ENCODE measurements at regions not wholly inside any gene's neighbourhood (a gene's known extent, or its start where the extent isn't known, plus 50 kb on each side); places are given as distances from the start of the nearest gene placed in this dataset.
A peak's percentile ranks its signal among the peaks of the same experiment; 100 is the strongest.

- no peak for DNase-seq
Measured at GRCh38 chr10:33529234-33529633, 194.8 kb upstream of the NRP1 start.

GRCh38 chr10:33524966-33525365 lies 190.5 kb upstream of the NRP1 start:
- DNase-seq, result no peak

- no peak for DNase-seq
Measured at GRCh38 chr10:33524041-33524440, 189.6 kb upstream of the NRP1 start.

- no peak for DNase-seq
Measured at GRCh38 chr10:33523236-33523792, 188.8 kb upstream of the NRP1 start.

GRCh38 chr10:33521904-33522303 lies 187.4 kb upstream of the NRP1 start:
- no peak for DNase-seq

DNA sequence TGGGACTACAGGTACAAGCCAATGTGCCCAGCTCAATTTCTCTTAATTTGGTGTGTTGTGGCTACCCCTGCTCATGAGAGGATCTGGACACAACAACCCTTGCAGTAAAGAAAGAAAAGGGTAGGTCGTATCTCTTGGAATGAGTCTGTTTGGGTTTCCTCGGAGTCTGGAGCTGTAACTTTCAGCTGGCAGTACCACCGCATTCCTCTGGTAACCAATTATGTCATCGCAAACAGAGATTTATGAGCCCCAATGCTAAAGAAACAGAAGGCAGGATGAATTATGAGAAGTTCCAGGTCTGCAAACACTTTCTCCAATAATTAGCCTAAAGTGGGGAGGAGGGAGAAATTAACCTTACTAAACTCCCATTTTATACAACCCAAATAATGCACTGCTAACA lies 186.6 kb upstream of the NRP1 start:
- DNase-seq, result no peak

- DNase-seq, result no peak
Measured at GRCh38 chr10:33520223-33520622, 185.8 kb upstream of the NRP1 start.

- DNase-seq, result no peak
Measured at GRCh38 chr10:33519130-33519860, 184.8 kb upstream of the NRP1 start.

GRCh38 chr10:33510206-33510605 lies 175.7 kb upstream of the NRP1 start:
- DNase-seq, result no peak

DNA sequence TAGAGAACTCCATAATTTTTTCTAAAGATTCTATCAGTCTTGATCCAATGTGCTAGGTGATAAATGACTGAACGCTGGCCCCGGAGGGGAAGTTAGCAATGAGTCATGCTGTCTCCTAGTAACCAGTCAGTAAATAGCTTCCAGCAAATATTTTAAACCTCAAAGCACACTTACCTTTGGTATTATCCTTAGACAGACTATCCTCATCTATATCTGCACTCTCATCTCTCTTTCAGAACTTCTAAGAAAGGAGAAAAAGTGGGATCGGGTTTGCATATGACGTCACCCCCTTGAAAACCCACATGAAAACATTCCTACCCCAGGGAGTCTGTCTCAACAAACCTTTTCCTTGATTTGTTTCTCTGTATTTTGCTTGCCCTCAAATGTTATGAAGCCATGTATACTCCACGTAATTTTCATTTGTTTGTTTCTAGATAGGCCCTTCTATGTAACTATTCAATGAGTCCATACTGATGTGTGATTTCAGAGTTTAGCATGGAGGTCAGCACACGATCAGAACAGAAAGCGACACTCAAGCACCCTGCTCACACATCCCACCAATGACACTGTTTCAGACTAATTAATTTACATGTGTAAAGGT lies 174.9 kb upstream of the NRP1 start:
- peak; percentile 49 for DNase-seq

- DNase-seq, result no peak
Measured at GRCh38 chr10:33507662-33508425, 173.4 kb upstream of the NRP1 start.

GRCh38 chr10:33506838-33507661 lies 172.6 kb upstream of the NRP1 start:
- no peak for DNase-seq

DNA sequence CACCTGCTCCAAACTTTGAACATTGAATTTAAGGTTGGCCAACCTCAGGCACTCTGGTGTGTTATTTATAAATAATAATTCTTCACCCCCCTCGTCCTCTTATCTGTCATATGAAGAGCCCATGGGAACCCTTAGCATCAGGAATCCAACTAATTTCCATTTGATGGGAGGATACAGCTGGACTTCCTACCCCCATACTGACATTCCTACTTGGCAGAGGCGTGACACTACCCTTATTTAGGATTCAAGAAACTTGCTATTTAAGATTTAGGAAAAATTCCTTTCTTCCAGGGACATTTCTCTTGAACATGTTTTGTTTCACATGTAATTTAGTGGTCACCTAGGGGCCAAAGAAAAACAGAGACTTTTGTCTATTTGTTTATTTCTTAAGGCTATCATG lies 171.9 kb upstream of the NRP1 start:
- DNase-seq, result no peak

DNA sequence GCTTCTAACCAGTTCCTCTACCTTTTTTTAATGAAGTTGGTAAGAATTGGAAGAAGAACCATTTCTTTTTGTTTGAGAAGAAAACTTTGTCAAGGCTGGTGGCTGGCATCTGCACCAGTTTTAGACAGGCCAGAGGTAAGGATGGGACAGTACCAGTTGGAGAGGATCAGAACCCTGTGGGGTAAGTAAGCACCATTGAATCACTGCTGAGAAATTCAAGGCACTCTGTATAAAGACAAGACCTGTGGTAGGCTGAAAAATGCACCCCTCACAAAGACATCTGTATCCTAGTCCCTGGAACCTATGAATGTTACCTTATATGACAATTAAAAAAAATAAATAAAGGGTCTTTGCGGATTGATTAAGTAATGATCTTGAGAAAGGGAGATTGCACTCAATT lies 166.7 kb upstream of the NRP1 start:
- DNase-seq, result no peak

- DNase-seq, result no peak
Measured at GRCh38 chr10:33498391-33498891, 164.0 kb upstream of the NRP1 start.

DNA sequence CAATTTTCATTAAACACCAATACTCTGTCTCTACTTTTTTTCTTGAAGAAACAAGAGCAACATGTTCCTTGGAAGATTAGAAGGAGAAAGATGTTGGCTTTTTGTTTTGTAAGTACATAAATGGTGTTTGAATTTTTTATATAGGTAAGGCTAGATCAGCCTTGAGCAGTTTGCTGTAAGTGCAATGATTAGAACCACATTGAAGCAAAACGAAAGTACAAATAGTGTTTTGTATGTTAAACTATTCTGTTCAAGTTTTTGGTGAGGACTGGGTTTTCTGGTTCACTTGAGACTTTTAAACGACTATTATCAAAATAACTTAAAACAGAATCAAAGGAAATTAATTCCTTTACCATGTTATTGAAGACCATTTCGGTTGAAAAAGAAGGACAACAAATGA lies 162.9 kb upstream of the NRP1 start:
- DNase-seq, result no peak

DNA sequence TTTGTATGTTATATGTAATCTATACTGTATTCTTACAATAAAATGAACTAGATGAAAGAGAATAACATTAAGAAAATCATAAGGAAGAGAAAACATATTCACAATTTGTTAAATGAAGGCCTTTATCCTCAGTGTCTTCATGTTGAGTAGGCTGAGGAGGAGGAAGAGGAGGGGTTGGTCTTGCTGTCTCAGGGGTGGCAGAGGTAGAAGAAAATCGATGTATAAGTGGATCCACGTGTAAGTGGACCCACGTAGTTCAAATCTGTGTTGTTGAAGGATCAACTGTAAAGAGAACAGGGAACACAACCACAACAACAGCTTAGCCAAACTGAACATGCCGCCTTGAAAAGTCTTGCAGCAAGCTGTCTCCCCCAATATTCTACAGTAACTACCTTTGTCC lies 161.6 kb upstream of the NRP1 start:
- no peak for DNase-seq

DNA sequence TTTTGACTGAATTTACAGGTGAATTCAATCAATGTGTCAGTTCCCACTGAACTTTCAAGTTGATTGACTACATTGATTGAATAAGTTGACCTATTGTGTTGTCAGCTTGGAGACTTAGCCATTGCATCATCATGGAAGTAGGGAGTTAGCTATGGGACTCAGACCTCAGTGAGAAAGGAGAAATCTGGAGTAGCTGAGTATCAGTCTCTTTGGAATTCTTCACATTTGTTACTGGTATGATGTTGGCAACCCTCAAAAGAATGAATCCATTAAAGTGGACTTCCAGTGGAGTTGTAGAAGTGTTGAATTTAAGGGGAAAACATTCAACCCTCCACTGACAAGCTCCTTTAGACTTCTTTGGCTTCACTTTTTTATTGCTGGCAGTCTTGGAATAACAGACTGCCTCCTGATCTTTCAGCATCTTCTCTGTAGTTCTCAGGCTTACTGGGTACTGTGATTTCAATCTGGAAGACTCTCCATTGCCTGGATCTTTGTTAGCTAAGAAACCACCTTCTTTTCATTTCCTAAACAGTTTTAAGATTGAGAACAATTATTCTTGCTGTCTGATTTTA lies 160.3 kb upstream of the NRP1 start:
- no peak for DNase-seq

DNA sequence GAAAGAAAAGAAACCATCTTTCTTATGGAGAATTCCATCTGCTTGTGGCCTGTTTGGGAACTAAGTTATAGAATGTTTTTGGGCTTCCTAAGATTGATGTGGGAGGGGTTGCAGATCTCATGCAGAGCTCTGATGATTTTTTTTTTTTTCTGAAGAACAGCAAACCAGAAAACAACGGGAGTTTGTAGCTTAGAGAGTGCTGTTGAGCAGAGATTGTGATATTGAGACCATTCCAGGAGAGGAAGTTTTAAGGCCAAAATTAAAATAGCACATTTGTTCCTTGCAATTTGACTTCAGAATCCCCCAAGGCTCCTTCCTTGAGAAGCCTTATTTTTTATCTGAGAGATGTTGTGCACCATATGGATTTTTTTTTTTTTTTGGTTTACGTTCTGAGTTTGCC lies 159.5 kb upstream of the NRP1 start:
- no peak for DNase-seq

- DNase-seq, result no peak
Measured at GRCh38 chr10:33493497-33493896, 159.0 kb upstream of the NRP1 start.

DNA sequence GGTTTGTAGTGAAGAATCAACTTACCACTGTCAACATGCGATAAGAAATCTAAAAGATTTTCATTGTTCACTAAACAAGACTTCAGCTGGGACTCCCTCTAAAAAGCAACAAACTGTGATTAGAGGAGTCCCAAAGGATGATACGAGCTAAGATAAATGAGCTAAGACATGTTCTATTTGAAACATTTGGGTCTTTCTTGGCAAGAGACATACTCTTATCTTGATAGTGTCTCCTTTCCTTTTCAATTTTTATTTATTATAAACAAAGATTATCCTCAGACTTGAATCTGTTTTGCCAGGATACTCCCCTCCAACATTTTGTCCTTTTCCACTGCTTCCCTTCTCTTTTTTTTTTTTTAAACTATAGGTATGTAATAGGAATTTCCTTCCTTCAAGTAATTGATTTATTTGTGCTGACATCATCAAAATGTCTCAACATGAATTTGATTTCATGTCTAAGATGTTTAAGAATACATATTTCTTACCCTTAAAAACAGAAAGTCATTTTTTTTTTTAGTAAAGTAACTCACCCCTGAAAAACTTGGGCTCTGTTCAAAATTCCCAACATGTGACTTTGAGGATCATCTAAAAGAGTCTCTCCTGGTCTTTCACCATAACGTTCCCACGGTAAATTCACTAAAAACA lies 158.4 kb upstream of the NRP1 start:
- DNase-seq, result no peak

Measured in hematopoietic multipotent progenitor cell treated with erythropoietin and hydrocortisone succinate and interleukin-3 and kit ligand, for 4 days (in vitro differentiated cells).